Coronary artery (tissue), 2 donors: ENCODE measurements at regions not wholly inside any gene's neighbourhood (a gene's known extent, or its start where the extent isn't known, plus 50 kb on each side); places are given as distances from the start of the nearest gene placed in this dataset.

Source experiments
- DNase-seq: peaks from one replicate; pipeline ENCODE4 v3.0.0-alpha.2; 2017; ENCODE audit warnings: low spot score
- H3K27ac ChIP-seq, 2 donors: fragments of 200-600 bp; sonication (generic); one replicate each; pipeline ENCODE4 v1.5.1; 2016 to 2019
- H3K4me3 ChIP-seq: fragments of 200-600 bp; sonication (generic); 2 replicates; pipeline ENCODE4 v1.5.1; 2016; ENCODE audit warnings: mild to moderate bottlenecking, moderate library complexity
- CTCF ChIP-seq: fragments of 200-600 bp; sonication (generic); IDR thresholded peaks from one replicate; pipeline ENCODE4 v1.5.1; 2019; ENCODE audit warnings: antibody characterized with exemption

GRCh38 chr9:88280816-88281382, 107.3 kb upstream of the SPIN1 start:
- no peak overlapping the region for H3K4me3 ChIP-seq
- DNase-seq, result no peak
- TF ChIP-seq CTCF, result no peak
- H3K27ac ChIP-seq, result no peak overlapping the region

- no peak overlapping the region for H3K4me3 ChIP-seq
- no peak overlapping the region for H3K27ac ChIP-seq
- DNase-seq, result no peak
- no peak for TF ChIP-seq CTCF
Measured at GRCh38 chr9:88278036-88278435, 110.2 kb upstream of the SPIN1 start.

- Histone ChIP-seq H3K4me3 (no peak overlapping the region), H3K27ac (no peak overlapping the region)
- TF ChIP-seq CTCF, result no peak
- no peak for DNase-seq
Measured at GRCh38 chr9:88274078-88274477, 114.2 kb upstream of the SPIN1 start.

- Histone ChIP-seq H3K27ac (no peak overlapping the region), H3K4me3 (no peak overlapping the region)
- no peak for DNase-seq
- TF ChIP-seq CTCF, result no peak
Measured at GRCh38 chr9:88272986-88273385, 115.3 kb upstream of the SPIN1 start.

GRCh38 chr9:88270413-88270812, 117.8 kb upstream of the SPIN1 start:
- no peak for DNase-seq
- Histone ChIP-seq H3K4me3 (no peak overlapping the region), H3K27ac (no peak overlapping the region)
- no peak for TF ChIP-seq CTCF

GRCh38 chr9:88268886-88269285, 119.4 kb upstream of the SPIN1 start:
- Histone ChIP-seq H3K4me3 (no peak overlapping the region), H3K27ac (no peak overlapping the region)
- TF ChIP-seq CTCF, result no peak
- no peak for DNase-seq

GRCh38 chr9:88267283-88267682, 121.0 kb upstream of the SPIN1 start:
- no peak overlapping the region for H3K27ac ChIP-seq
- H3K4me3 ChIP-seq, result no peak overlapping the region
- no peak for DNase-seq
- no peak for TF ChIP-seq CTCF
